H1 (cell line): ENCODE measurements at regions not wholly inside any gene's neighbourhood (a gene's known extent, or its start where the extent isn't known, plus 50 kb on each side); places are given as distances from the start of the nearest gene placed in this dataset.

ENCODE experiments used
- BRCA1 ChIP-seq: IDR thresholded peaks from 2 replicates; pipeline ENCODE4 v1.6.1; 2012; ENCODE audit warnings: low read depth, low read length, improper control_type of control experiment
- EP300 ChIP-seq, 2 experiments: IDR thresholded peaks; 1 replicate in 1 of 2; 2 replicates in 1 of 2; pipeline ENCODE4 v1.6.1; 2011 to 2012; ENCODE audit warnings: low read depth in 2 of 2, low read length in 2 of 2, mild to moderate bottlenecking in 2 of 2, borderline replicate concordance in 1 of 2, inconsistent platforms in 1 of 2, moderate library complexity in 1 of 2
- EZH2 ChIP-seq: fragments of 200-600 bp; sonication (generic); IDR thresholded peaks from 2 replicates; pipeline ENCODE4 v1.7.1; 2012; ENCODE audit warnings: low read depth, mild to moderate bottlenecking, moderate library complexity, low read length, inconsistent platforms; ENCODE audit not compliant: severe bottlenecking
- GABPA ChIP-seq: IDR thresholded peaks from 2 replicates; pipeline ENCODE4 v1.6.1; 2011; ENCODE audit warnings: mild to moderate bottlenecking, low read length, moderate library complexity, borderline replicate concordance; ENCODE audit not compliant: insufficient read depth
- KDM1A ChIP-seq: fragments of 200-600, 300-600 bp; sonication (generic); IDR thresholded peaks from 2 replicates; pipeline ENCODE4 v1.7.1; 2016; ENCODE audit warnings: mild to moderate bottlenecking, low read length, borderline replicate concordance
- POLR2A ChIP-seq, 2 experiments: IDR thresholded peaks; 1 replicate in 1 of 2; 2 replicates in 1 of 2; pipeline ENCODE4 v1.6.1; 2011; ENCODE audit warnings: low read depth in 2 of 2, low read length in 2 of 2, mild to moderate bottlenecking in 2 of 2; ENCODE audit errors: control extremely low read depth in 1 of 2
- POLR2AphosphoS5 ChIP-seq: IDR thresholded peaks from 2 replicates; pipeline ENCODE4 v1.6.1; 2011; ENCODE audit warnings: low read depth, low read length
- SP1 ChIP-seq: IDR thresholded peaks from 2 replicates; pipeline ENCODE4 v1.6.1; 2011; ENCODE audit warnings: low read depth, low read length
- ZNF274 ChIP-seq: IDR thresholded peaks from 2 replicates; pipeline ENCODE4 v1.7.0; 2012; ENCODE audit warnings: low read length, borderline replicate concordance; ENCODE audit errors: extremely low read depth
- TF ChIP-seq, protein P1 (sequence below), 3 experiments: IDR thresholded peaks; 1 replicate in 2 of 3; 2 replicates in 1 of 3; pipeline versions ENCODE4 v1.5.1 to v1.6.1; 2011; ENCODE audit warnings: low read length in 3 of 3, mild to moderate bottlenecking in 3 of 3, inconsistent platforms in 2 of 3, low read depth in 1 of 3, moderate library complexity in 1 of 3; ENCODE audit not compliant: insufficient read depth in 1 of 3; ENCODE audit errors: control extremely low read depth in 1 of 3
- TF ChIP-seq, protein P2 (sequence below): IDR thresholded peaks from 2 replicates; pipeline ENCODE4 v1.6.1; 2011; ENCODE audit warnings: low read depth, mild to moderate bottlenecking, low read length; ENCODE audit not compliant: insufficient read depth
- TF ChIP-seq, protein P3 (sequence below): IDR thresholded peaks from 2 replicates; pipeline ENCODE4 v1.6.1; 2011; ENCODE audit warnings: low read length, improper control_type of control experiment

DNA sequence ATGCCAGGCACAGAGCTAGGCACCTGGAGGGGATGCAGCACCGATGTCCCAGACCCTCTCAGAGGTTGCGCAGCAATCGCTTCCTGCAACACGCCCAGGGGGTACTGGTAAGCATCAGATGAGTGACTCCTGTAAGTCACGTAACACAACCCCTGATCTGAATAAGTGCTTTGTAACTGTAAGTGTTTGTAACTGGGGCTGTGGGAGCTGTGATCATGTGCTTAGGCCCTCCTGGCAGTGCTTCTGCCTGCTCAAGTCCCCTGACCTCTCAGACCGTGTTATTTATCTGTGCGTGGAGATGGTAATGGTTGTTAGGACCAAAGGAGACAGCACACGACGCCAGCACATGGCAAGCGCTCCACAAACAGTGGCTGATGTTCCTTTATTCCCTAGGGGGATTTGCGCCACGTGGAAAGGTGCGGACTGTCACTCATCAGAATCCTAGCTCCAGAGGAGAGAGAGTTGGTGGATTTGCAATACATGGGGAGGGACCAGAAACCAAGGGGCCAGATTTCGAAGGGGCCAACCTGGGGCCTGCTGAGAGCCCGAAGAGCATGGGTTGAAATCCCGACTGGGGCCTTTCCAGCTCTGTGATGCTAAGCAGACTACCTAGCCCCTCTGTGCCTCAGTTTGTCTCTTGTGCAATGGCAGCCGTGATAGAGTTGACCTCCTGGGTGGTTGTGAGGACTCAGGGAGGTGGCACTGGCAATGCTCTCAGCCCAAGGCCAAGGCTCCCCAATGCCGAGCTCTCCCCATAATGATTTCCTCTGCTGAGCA is 151.8 kb downstream of the IRF8 start:
- TF ChIP-seq, protein P1, sequence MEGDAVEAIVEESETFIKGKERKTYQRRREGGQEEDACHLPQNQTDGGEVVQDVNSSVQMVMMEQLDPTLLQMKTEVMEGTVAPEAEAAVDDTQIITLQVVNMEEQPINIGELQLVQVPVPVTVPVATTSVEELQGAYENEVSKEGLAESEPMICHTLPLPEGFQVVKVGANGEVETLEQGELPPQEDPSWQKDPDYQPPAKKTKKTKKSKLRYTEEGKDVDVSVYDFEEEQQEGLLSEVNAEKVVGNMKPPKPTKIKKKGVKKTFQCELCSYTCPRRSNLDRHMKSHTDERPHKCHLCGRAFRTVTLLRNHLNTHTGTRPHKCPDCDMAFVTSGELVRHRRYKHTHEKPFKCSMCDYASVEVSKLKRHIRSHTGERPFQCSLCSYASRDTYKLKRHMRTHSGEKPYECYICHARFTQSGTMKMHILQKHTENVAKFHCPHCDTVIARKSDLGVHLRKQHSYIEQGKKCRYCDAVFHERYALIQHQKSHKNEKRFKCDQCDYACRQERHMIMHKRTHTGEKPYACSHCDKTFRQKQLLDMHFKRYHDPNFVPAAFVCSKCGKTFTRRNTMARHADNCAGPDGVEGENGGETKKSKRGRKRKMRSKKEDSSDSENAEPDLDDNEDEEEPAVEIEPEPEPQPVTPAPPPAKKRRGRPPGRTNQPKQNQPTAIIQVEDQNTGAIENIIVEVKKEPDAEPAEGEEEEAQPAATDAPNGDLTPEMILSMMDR (IDR thresholded peaks at IDR 0.05; ENCODE audit: control extremely low read depth in 1 of 3, insufficient read depth in 1 of 3, low read depth in 1 of 3, low read length in 3 of 3): no peak
- TF ChIP-seq KDM1A: no peak
- TF ChIP-seq POLR2AphosphoS5: no peak
- TF ChIP-seq BRCA1: no peak
- TF ChIP-seq POLR2A (IDR thresholded peaks at IDR 0.05; ENCODE audit: control extremely low read depth in 1 of 2, low read depth in 2 of 2, low read length in 2 of 2): no peak
- no peak for TF ChIP-seq GABPA
- TF ChIP-seq, protein P2, sequence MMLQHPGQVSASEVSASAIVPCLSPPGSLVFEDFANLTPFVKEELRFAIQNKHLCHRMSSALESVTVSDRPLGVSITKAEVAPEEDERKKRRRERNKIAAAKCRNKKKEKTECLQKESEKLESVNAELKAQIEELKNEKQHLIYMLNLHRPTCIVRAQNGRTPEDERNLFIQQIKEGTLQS: no peak
- TF ChIP-seq ZNF274: no peak
- TF ChIP-seq, protein P3, sequence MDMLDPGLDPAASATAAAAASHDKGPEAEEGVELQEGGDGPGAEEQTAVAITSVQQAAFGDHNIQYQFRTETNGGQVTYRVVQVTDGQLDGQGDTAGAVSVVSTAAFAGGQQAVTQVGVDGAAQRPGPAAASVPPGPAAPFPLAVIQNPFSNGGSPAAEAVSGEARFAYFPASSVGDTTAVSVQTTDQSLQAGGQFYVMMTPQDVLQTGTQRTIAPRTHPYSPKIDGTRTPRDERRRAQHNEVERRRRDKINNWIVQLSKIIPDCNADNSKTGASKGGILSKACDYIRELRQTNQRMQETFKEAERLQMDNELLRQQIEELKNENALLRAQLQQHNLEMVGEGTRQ: no peak
- TF ChIP-seq SP1: no peak
- TF ChIP-seq EP300 (IDR thresholded peaks at IDR 0.05; ENCODE audit: borderline replicate concordance in 1 of 2, low read depth in 2 of 2, low read length in 2 of 2): no peak
- no peak for TF ChIP-seq EZH2
